Retina (tissue), 1 donor: ENCODE measurements at regions not wholly inside any gene's neighbourhood (a gene's known extent, or its start where the extent isn't known, plus 50 kb on each side); places are given as distances from the start of the nearest gene placed in this dataset.
A peak's percentile ranks its signal among the peaks of the same experiment; 100 is the strongest.
"Not testable (repeated sequence)": the region's sequence is repeated elsewhere in the genome, so short reads cannot be mapped to it uniquely, and the experiment has no call there.

Experiments used
- DNase-seq: peaks from one replicate; pipeline ENCODE4 v3.0.0-alpha.2; 2016

DNA sequence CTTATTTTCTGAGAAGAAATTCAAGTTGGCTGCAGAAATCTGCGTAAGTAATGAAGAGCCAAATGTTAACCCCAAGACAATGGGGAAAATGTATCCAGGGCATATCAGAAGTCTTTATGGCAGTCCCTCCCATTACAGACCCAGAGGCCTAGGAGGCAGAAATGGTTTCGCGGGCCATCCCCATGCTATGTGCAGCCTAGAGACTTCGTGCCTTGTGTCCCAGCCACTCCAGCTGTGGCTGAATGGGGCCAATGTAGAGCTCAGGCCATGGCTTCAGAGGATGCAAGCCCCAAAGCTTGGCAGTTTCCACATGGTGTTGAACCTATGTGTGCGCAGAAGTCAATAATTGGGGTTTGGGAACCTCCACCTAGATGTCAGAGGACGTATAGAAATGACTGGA, 131.9 kb downstream of the GPR37 start:
- no peak for DNase-seq

DNA sequence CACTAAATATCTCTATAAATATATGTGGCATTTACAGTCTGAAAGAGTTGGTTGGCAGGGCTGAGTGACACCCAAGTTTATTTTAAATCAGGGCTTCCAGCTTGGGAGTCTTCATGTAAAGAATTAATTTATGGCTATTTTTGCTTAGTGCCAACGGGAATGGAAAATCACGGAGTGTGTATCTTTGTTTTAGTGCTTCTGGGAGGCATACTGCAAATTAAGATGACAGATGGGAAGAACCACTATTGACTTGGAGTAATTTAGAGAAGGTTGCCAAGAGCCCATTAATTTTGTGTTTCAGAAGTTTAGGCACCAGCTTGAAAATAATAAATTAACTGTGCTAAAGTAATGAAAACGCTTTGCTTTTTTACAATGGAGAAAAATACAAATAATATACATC, 135.2 kb downstream of the GPR37 start:
- DNase-seq = no peak

DNA sequence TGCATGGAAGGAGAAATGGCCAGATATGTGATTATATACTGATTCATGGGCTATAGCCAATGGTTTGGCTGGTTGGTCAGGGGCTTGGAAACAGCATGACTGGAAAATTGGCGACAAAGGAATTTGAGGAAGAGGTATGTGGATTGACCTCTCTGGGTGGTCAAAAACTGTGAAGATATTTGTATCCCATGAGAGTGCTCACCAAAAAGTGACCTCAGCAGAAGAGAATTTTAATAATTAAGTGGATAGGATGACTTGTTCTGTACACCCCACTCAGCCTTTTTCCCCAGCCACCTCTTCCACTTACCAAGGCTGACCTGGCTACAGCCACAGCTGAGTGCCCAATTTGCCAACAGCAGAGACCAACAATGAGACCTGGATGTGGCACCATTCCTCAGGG, 146.7 kb downstream of the GPR37 start:
- no peak for DNase-seq

DNA sequence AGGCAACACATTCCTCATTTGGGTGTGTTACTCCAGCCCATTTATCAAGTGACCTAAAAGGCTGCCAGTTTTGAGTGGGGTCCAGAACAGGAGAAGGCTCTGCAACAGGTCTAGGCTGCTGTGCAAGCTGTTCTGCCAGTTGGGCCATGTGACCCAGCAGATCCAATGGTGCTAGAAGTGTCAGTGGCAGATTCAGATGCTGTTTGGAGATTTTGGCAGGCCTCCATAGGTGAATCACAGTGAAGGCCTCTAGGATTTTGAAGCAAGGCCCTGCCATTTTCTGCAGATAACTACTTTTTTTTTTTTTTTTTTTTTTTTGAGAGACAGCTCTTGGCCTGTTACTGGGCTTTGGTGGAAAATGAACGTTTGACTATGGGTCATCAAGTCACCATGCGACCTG, 147.5 kb downstream of the GPR37 start:
- DNase-seq = not testable (repeated sequence)

DNA sequence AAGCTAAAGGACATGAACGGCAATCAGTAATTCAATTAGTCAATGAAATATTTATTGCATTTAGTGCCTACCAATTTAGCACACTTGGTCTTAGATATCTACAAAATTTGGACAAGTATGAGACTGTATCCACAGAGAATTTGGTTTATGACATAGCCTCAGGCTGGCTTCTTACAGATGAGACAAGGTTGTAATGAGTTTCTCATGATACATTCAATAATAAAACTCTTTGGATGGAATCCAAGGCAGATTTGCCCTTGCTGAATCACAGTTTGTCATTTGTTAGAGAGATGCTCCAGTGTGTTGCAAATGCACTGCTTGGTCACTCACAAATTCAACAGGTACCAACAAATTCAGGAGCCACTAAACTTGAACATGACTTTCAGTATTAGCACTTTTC, 162.5 kb downstream of the GPR37 start:
- no peak for DNase-seq

DNA sequence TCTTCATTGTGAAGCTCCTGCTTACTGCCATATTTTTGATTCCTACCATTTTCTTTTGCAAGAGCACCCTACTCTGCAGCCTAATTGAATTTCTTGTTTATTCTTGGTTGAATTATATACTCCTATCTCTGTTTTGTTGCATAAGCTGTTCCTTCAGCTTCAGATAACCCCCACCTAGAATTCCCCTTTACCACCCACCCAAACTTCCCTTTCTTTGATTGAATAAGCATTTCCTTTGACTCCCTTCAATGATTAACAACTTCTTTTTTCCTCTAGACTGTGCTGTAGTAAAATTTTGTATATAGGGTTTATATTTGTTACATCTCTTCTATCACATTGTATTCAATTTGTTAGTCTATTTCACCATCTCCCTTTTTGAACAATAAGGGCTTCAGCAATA, 168.1 kb downstream of the GPR37 start:
- DNase-seq = no peak

DNA sequence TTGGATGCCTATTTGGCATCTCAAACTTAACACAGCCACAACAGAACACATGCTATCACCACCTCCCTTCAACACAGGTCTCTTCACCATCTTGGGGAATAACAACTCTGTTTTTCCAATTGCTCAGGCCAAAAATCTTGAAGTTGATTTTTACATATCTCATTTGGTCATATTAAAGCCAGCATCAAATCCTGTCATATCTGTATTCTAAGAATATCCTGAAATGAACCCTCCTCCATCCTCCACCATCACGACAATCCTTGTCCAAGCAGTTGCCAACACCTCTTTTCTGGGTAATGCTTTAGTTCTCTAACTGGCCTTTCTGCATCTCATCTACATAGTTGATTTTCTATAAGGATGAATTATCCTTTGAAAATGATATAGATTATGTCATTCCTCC, 168.7 kb downstream of the GPR37 start:
- no peak for DNase-seq

DNA sequence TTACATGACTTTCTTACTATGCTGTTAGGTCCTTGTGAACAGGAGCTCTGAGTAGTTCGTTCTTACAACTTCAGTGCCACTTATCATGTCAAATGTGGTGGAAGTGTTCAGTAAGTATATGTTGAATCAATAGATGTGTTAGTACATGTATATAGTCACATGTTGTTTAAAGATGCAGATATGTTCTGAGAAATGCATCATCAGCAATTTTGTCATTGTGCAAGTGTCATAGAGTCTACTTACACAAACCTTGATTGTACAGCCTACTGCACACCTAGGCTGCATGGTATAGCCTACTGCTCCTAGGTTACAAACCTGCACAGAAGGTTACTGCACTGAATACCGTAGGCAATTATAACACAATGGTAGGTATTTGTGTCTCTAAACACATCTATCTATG, 174.8 kb downstream of the GPR37 start:
- no peak for DNase-seq

DNA sequence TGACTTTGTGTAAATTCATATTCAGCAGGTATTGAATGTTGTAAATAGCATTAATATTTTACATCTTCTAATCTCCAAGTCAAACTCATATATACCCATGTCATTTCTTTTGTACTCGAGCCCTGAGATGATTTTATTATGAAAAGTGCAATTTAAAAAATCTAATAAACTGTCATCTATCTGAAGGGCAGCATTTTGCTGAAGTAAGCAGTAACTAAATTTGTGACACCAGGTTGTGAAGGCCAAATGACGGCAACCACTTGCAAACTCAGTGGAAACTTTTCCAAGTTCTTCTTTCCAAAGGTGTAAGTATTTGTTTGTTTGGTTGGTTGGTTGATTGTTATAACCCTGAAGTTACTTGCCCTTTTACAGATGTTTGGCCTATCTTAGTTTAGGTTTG, 188.3 kb downstream of the GPR37 start:
- DNase-seq = no peak

DNA sequence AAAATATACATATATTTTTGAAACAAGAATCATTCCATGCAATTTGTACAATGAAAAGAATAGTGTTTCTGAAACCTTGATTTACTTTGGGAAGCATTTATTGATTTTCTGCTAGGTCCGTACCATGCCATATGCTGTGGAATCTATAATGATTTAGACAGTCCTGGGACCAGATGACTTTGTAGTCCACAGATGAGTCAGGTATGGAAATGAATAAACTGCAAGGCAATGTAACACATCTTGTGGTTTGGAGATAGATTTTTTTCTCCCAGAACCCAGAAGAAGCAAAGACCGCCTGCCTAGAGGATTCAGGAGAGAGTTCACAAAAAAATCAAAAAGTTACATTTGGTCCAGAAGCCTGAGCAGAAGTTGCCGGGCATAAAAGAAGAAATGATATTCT, 190.4 kb downstream of the GPR37 start:
- DNase-seq = no peak

DNA sequence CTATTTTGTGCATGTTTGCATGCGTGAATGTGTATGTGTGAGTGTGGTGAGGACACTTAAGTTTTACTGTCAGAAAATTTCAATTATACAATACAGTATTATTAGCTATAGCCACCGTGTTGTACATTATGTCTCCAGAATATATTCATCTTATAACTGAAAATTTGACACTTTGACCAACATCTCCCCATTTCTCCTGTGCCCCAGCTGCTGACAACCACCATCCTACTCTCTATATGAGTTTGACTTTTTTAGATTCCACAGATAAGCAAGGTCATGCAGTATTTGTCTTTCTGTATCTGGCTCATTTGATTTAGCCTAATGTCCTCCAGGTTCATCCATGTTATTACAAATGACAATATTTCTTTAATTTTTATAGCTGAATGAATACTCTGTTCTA, 195.0 kb downstream of the GPR37 start:
- no peak for DNase-seq

DNA sequence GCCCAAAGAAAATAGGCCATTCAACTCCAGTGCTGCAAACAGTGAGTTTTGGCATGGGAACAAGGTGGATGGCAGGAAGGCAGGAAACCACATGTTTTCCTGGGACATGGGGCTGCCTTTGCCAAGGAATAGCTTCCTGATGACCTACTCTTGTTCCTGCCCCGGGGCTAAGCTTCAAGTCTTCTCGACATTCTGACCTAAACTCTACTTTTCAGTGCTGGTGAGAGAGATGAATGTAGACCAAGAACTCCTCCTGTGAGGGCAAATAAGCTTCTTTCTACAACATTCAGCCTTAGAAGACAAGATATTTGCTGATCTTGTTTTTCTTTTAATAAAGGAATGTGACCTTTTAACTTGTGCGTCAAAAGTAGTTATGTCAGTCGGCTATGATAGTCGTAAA, 199.0 kb downstream of the GPR37 start:
- DNase-seq = peak; percentile 9

DNA sequence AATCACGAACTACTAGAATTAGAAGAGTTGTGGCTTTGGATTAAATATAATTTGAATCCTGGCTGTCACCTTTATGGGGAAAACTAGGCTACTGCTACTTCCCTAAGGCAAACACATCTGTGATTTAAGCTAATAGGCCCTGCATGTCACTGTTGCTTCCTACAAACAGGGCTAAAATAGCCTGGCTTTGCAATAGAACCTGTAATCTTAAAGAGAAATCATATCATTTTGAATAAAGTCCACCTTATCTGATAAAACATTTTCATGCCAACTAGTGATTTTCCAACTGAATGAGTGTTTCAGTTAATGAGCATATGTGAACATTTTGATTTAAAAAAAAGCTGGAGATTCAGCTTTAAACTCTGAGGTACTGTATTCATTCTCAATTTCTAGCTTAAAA, 208.0 kb downstream of the GPR37 start:
- DNase-seq = no peak

DNA sequence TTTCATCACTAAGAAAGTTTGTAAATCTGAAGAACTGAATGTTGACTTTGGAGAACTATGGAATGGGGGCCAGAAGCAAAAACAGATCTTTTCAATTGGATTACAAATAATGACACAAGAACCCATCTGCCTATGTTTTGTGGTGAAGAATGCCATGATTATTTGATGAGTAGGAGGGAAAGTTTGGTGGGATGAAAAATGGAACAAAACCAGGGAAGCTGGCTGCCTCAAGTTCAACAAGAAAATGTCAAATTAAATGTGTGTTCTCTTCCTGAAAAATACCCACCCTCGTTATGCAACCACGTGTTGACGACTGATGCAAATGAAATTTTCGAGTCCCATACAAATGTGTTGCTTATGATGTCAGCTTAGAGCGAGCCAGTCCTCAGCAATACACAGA, 208.5 kb downstream of the GPR37 start:
- no peak for DNase-seq

DNA sequence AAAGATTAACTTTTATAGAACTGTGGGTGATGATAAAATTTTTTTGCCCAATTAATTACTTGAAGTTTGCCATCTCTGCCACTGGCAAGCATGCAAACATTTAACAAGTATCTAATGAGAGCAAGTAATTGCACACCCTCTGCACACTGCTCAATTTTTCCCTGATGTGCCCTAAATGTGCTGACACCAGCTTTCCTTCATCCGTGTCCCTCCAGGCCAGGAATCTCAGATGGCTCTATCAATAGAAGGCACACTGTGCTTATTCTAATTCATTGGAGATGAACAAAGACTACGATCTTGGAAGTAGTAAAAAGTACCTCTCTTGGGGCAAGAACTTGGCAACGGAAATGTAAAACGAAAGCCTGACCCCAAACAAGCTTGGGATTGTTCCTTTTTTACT, 212.1 kb downstream of the GPR37 start:
- DNase-seq = no peak

DNA sequence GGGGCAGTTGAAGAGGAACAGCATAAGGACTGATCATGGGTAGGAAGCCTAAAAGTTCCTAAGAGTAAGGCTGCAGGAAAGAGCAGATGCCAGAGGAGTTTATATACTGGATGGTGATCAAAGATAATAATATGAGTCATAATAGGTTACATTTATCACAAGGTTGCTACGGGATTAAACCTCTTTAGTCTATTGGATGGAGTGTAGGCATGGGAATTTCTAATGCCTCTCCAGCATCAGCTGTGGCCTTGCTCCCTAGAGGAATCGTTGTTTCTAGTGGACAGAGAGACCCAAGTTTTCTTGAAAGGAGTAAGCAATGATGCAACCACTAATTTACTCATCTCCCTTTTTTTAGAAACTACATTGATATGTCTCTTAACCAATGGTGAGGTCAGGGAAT, 213.4 kb downstream of the GPR37 start:
- no peak for DNase-seq

DNA sequence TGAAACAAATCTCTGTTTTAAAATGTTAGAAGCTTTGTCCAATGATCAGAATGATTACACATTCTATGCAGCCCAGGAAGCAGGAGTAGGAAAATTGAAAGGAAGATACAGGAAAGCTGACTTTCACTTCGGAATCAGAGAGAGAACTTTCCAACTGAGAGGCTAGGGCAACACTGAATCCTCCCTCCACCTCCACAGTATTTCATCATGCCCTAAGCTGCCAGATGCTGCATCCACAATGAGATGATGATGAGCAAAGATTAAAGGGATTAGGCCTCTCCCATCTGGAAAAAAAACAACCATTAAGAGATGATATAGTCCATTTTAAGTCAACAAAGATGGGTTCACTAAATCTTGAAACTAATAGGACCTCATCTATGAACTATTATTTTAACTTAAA, 215.6 kb downstream of the GPR37 start:
- DNase-seq = no peak

DNA sequence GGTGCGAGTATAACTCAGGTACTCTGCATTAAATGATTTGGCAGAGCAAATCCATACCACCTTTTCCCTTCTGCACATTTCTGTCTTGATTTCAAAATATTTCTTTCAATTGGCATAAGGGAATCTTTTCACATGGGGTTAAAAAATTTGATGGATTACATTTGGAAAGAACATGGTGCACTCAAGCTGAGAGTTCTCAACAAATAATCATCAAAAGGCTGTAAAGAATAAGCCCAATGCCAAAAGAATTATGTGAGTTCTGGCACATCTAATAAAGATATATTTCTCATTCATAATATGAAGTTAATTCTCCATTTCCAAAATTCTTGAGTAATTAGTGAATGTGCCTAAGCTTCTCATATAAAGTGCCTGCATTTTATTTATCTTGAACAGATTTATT, 223.1 kb downstream of the GPR37 start:
- no peak for DNase-seq

DNA sequence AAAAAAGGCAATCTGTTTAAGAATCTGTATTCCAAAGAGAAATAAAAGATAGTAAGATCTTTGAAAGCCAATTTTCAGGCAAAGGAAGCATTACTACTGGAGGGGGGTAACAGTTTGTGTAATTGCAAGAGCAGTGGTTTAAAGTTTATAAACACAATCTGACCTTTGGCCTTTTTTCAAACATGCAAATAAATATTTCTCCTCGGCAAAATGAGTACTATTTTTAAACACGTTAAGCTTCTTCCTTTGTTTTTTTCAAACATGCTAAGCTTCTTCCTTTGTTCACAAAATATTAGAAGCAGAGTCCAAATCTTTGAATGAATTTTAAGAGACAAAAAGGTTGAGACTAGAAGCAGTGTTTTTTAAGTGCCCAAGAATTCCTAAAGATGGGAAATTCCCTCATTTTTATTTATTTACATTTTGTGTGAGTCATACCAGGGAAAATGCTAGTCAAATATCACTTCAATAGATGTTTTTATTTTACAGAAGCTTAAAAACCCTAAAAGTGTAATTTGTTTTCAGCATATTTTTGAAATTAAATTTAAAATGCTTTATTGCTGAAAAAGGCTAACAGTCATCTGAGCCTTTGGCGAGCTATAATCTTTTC, 229.3 kb downstream of the GPR37 start:
- no peak for DNase-seq

DNA sequence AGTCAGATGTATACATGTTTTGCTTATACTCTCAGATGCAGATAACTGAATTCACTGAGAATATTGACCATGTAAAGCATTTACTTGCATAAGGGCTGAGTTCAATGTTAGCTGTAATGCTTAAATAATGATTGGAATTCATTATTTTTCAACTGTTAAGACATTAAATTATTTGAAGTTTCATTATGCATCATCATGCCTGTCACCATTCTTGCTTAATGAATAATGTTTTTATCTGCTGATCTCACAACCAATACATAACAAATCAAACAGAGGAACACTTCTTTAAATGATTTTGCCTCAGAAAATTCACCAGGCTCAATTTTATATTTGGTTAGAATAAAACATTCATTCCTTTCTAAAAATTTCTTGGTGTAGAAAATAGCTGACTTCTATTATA, 233.4 kb downstream of the GPR37 start:
- no peak for DNase-seq

DNA sequence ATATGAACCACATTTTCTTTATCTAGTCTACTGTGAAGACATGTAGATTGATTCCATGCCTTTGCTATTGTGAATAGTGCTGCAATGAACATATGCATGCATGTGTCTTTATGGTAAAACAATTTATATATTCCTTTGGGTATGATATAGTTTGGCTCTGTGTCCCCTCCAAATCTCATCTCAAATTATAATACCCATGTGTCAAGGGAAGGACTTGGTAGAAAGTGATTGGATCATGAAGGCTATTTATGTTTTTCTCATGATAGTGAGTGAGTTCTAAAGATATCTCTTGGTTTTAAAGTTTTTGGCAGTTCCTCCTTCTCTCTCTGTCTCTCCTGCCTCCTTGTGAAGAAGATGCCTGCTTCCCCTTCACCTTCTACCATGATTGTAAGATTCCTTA, 248.7 kb downstream of the GPR37 start:
- DNase-seq = no peak

DNA sequence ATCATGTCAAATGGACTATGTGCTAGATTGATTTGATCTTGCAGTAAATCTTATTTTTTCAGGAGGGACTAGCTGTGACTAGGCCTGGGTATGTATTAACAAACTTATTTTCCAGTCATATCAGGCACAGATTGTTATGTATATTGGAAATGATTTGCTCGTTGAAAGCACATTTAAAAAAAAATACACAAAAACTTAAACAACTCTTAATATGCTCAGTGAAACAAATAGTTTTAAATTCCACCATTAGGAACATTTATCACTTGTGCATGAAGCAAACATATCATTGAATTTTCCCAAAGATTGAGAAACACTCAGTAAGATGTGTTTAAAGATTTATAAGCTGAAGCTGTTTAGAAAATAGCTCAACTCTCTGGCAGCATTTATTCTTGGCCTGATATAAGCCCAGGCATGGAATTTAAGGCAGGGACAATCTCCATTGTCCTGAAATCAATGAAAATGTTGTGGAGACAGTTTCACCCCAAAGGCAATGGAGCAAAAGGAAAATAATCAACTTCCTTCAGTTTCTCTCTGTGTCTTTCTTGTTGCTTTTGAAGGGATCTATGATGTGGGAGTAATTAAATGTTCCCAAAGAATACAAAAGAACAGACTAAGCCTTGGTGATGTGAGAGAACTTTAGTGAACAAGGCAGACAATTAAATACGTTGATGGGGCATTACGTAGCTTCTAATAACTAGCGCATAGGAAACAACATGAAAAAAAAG, 250.3 kb downstream of the GPR37 start:
- peak; percentile 30 for DNase-seq

DNA sequence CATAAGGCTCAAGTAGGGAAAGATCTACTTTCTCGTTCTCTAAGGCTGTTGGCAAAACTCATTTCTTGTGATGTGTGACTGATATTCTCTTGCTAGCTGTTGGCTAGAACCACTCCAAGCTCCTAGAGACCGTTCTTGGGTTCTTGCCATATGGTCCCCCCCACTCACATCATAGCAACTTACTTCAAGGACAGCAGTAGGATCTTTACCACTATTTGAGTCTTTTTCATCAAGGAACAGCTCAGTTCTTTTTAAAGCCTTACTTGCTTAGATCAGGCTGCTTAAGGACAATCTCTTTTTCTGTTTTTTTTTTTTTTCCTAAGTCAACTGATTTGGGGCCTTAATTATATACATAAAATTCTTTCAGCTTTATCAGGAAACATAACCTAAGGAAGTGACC, 251.1 kb downstream of the GPR37 start:
- no peak for DNase-seq

DNA sequence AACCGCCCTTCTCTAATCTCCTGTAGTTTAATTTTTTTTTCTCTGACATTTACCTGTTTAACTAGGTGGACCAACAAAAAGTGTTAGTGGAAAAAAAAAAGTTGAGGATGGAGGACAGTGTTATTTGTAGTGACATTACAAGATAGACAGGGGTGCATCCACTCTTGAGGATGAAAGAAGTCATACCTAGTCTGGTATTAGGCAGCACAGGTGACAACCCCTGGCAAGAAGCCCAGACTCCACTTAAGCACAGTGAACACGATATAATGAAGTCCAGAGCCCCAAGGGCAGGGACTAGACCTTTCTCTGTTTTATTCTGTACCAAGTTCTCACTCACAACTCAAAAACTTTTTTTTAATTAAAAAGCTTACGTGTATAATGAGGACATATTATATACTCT, 268.4 kb downstream of the GPR37 start:
- DNase-seq = no peak

DNA sequence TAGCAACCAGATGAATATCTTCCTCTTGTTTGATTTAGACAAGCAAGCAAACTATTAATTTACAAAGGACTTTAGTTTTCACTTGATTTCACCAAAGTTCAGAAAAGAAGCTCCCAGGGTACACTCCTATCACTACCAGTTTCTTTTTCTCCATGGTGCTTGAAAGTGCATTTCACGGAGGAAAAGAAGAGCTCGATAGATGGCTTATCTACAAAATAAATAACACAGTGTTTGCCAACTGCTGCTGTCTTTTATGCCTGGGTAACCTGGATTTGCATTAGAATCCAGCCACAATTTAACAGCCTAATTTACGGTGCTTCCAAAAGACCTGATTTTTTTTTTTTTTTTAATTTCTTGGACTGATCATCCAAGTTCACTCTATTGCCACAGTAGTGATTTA, 275.7 kb downstream of the GPR37 start:
- DNase-seq = no peak
